NCI-H146 treated with DMSO at 0.1 percent for 48 hours (cell line): ENCODE measurements at regions not wholly inside any gene's neighbourhood (a gene's known extent, or its start where the extent isn't known, plus 50 kb on each side); places are given as distances from the start of the nearest gene placed in this dataset.

Source experiments
- DNase-seq: peaks from one replicate; lab custom pipeline; 2025; ENCODE audit not compliant: unreplicated experiment; lab: John Stamatoyannopoulos, UW

- no peak for DNase-seq
Measured at GRCh38 chr3:43865887-43866528, 175.3 kb downstream of the ABHD5 start.

- DNase-seq, result no peak
Measured at GRCh38 chr3:43866529-43867353, 176.0 kb downstream of the ABHD5 start.

GRCh38 chr3:43867436-43868072 is 176.8 kb downstream of the ABHD5 start:
- DNase-seq, result no peak

GRCh38 chr3:43869491-43869890 is 178.8 kb downstream of the ABHD5 start:
- DNase-seq, result no peak

GRCh38 chr3:43870120-43870519 is 179.4 kb downstream of the ABHD5 start:
- no peak for DNase-seq

- DNase-seq, result no peak
Measured at GRCh38 chr3:43870844-43871626, 180.3 kb downstream of the ABHD5 start.

GRCh38 chr3:43871627-43872245 is 181.0 kb downstream of the ABHD5 start:
- DNase-seq, result no peak

GRCh38 chr3:43872301-43872700 is 181.6 kb downstream of the ABHD5 start:
- no peak for DNase-seq

GRCh38 chr3:43872901-43873300 is 182.2 kb downstream of the ABHD5 start:
- DNase-seq, result no peak

GRCh38 chr3:43873723-43874122 is 183.0 kb downstream of the ABHD5 start:
- no peak for DNase-seq

- no peak for DNase-seq
Measured at GRCh38 chr3:43874290-43874689, 183.6 kb downstream of the ABHD5 start.

GRCh38 chr3:43874731-43875130 is 184.0 kb downstream of the ABHD5 start:
- DNase-seq, result no peak

GRCh38 chr3:43876648-43877047 is 185.9 kb downstream of the ABHD5 start:
- DNase-seq, result no peak

- no peak for DNase-seq
Measured at GRCh38 chr3:43879166-43879565, 188.4 kb downstream of the ABHD5 start.

- DNase-seq, result no peak
Measured at GRCh38 chr3:43882976-43883680, 192.4 kb downstream of the ABHD5 start.

- no peak for DNase-seq
Measured at GRCh38 chr3:43883729-43884396, 193.1 kb downstream of the ABHD5 start.

- no peak for DNase-seq
Measured at GRCh38 chr3:43884581-43884980, 193.8 kb downstream of the ABHD5 start.

- DNase-seq, result no peak
Measured at GRCh38 chr3:43885908-43886618, 195.3 kb downstream of the ABHD5 start.

GRCh38 chr3:43892061-43892460 is 201.3 kb downstream of the ABHD5 start:
- no peak for DNase-seq
